GM12878 (cell line): ENCODE measurements at regions not wholly inside any gene's neighbourhood (a gene's known extent, or its start where the extent isn't known, plus 50 kb on each side); places are given as distances from the start of the nearest gene placed in this dataset.

Source experiments
- ATAC-seq: fragments of 200-7000 bp; cut with Tn5 transposase; 3 replicates; pipeline ENCODE4 v1.9.1; 2020; ENCODE audit warnings: mild to moderate bottlenecking, moderate library complexity
- BruUV-seq: library from RNA; stranded (reverse); fragments of 400-500 nt; replicated peaks from 2 replicates; lab custom pipeline; 2021; lab: Mats Ljungman, UMichigan
- CTCF ChIA-PET: fragments of 300-600 bp; sonication (Branson Sonifier 250); formaldehyde crosslinking; extraction: SDS; loops from one replicate; lab custom pipeline; 2021; ENCODE audit warnings: inconsistent platforms; lab: Yijun Ruan, JAX
- POLR2A ChIA-PET: fragments of 350-600 bp; formaldehyde crosslinking; extraction: SDS; loops from one replicate; lab custom pipeline; 2021; ENCODE audit warnings: inconsistent platforms; lab: Charles Lee
- RAD21 ChIA-PET: fragments of 300-600 bp; sonication (Branson Sonifier 250); formaldehyde crosslinking; loops from one replicate; lab custom pipeline; 2023; ENCODE audit warnings: antibody characterized with exemption; ENCODE audit not compliant: unreplicated experiment; lab: Charles Lee
- SMC1A ChIA-PET: fragments of 300-600 bp; sonication (Branson Sonifier 250); formaldehyde crosslinking; loops from one replicate; lab custom pipeline; 2023; ENCODE audit not compliant: unreplicated experiment, uncharacterized antibody; lab: Charles Lee
- DNase-seq: peaks from one replicate; pipeline ENCODE4 v3.0.0-alpha.2; 2011; ENCODE audit warnings: low read depth, low spot score
- FAIRE-seq: peaks from 3 replicates; lab custom pipeline; 2011; peaks lifted over from hg19 to GRCh38; lab: Jason Lieb, UNC
- H2AFZ ChIP-seq: 2 replicates; pipeline ENCODE4 v1.6.0; 2011; ENCODE audit warnings: low read depth, low read length, control low read depth; ENCODE audit not compliant: control insufficient read depth
- H3K27ac ChIP-seq: 2 replicates; pipeline ENCODE4 v1.5.1; 2011; ENCODE audit warnings: control low read depth; ENCODE audit not compliant: control insufficient read depth, insufficient read depth
- H3K27me3 ChIP-seq, 2 experiments: replicated peaks in 1 of 2; 2 replicates each; pipeline versions ENCODE4 v1.6.0 to v1.6.1; 2011; ENCODE audit warnings: low read length in 1 of 2; ENCODE audit not compliant: control insufficient read depth in 2 of 2, insufficient read depth in 2 of 2
- H3K36me3 ChIP-seq, 2 experiments: 2 replicates each; pipeline ENCODE4 v1.5.1; 2011; ENCODE audit warnings: low read length in 1 of 2; ENCODE audit not compliant: control insufficient read depth in 2 of 2, insufficient read depth in 2 of 2
- H3K4me1 ChIP-seq: 2 replicates; pipeline ENCODE4 v1.6.1; 2011; ENCODE audit warnings: mild to moderate bottlenecking, low read length, moderate library complexity, mixed read lengths; ENCODE audit not compliant: control insufficient read depth, insufficient read depth
- H3K4me2 ChIP-seq: 2 replicates; pipeline ENCODE4 v1.6.0; 2011; ENCODE audit warnings: control low read depth; ENCODE audit not compliant: control insufficient read depth, insufficient read depth
- H3K4me3 ChIP-seq: fragments of 200-600 bp; sonication (generic); 2 replicates; pipeline ENCODE4 v1.5.1; 2016
- H3K79me2 ChIP-seq: 2 replicates; pipeline ENCODE4 v1.6.0; 2011; ENCODE audit warnings: low read length; ENCODE audit not compliant: control insufficient read depth, insufficient read depth
- H3K9ac ChIP-seq: 2 replicates; pipeline ENCODE4 v1.8.0; 2011; ENCODE audit warnings: low read length, control low read depth, mixed read lengths; ENCODE audit not compliant: control insufficient read depth, insufficient read depth
- H3K9me3 ChIP-seq: replicated peaks from 3 replicates; pipeline ENCODE4 v1.5.1; 2011; ENCODE audit warnings: mild to moderate bottlenecking, low read length; ENCODE audit not compliant: control insufficient read depth, insufficient read depth
- H4K20me1 ChIP-seq: 2 replicates; pipeline ENCODE4 v1.6.0; 2011; ENCODE audit not compliant: control insufficient read depth, insufficient read depth
- BMI1 ChIP-seq: fragments of 450-650 bp; IDR thresholded peaks from 2 replicates; pipeline ENCODE4 v1.6.1; 2016; ENCODE audit warnings: mild to moderate bottlenecking, moderate library complexity, borderline replicate concordance
- CUX1 ChIP-seq: IDR thresholded peaks from 2 replicates; pipeline ENCODE4 v1.6.1; 2012; ENCODE audit warnings: improper control_type of control experiment, low read depth, low read length; ENCODE audit not compliant: insufficient replicate concordance
- DPF2 ChIP-seq: fragments of 450-650 bp; IDR thresholded peaks from 2 replicates; pipeline ENCODE4 v1.6.1; 2017; ENCODE audit warnings: mild to moderate bottlenecking
- FOS ChIP-seq: IDR thresholded peaks from 3 replicates; pipeline ENCODE4 v1.6.1; 2011; ENCODE audit warnings: borderline replicate concordance; ENCODE audit not compliant: insufficient read length; ENCODE audit errors: extremely low read depth
- NFIC ChIP-seq: IDR thresholded peaks from 2 replicates; pipeline ENCODE4 v1.6.1; 2012; ENCODE audit warnings: low read depth, mild to moderate bottlenecking, inconsistent platforms, low read length, moderate library complexity
- NR2C1 ChIP-seq: fragments of 450-650 bp; IDR thresholded peaks from 2 replicates; pipeline ENCODE4 v1.6.1; 2017; ENCODE audit warnings: antibody characterized with exemption, mild to moderate bottlenecking, moderate library complexity
- NR2C2 ChIP-seq: IDR thresholded peaks from 2 replicates; pipeline ENCODE4 v1.6.1; 2011; ENCODE audit warnings: borderline replicate concordance, low read depth; ENCODE audit not compliant: control insufficient read depth, insufficient read length
- SMARCA5 ChIP-seq: fragments of 450-650 bp; IDR thresholded peaks from 2 replicates; pipeline ENCODE4 v1.6.1; 2017; ENCODE audit warnings: mild to moderate bottlenecking
- SMC3 ChIP-seq: IDR thresholded peaks from 2 replicates; pipeline ENCODE4 v1.6.1; 2011; ENCODE audit warnings: low read length, improper control_type of control experiment, borderline replicate concordance
- SP1 ChIP-seq: IDR thresholded peaks from one replicate; pipeline ENCODE4 v1.6.1; 2011; ENCODE audit warnings: low read depth, low read length
- STAT3 ChIP-seq: IDR thresholded peaks from 2 replicates; pipeline ENCODE4 v1.6.1; 2011; ENCODE audit warnings: low read depth, low read length, improper control_type of control experiment
- ZNF274 ChIP-seq: IDR thresholded peaks from one replicate; pipeline ENCODE4 v1.8.0; 2011; ENCODE audit not compliant: insufficient read length, insufficient read depth
- WGBS: methylation state at CpG from one replicate; pipeline ENCODE4 v1.1.6; 2016; ENCODE audit warnings: low lambda C conversion rate; ENCODE audit not compliant: insufficient replicate concordance, insufficient coverage; ENCODE audit errors: missing lambda C conversion rate; 5-methylcytosine and 5-hydroxymethylcytosine counted together
- in situ Hi-C: fragments of 300-500 bp; cut with MboI; formaldehyde crosslinking; loops from 9 replicates; pipeline ENCODE4 v1.14.3; 2018; ENCODE audit warnings: mixed read lengths
- intact Hi-C: fragments of 100-400 bp; cut with micrococcal nuclease; formaldehyde crosslinking; loops from one replicate; pipeline ENCODE4 v1.14.2; 2022; ENCODE audit not compliant: unreplicated experiment
- TF ChIP-seq, protein P1 (sequence below): fragments of 150-350 bp; IDR thresholded peaks from 2 replicates; pipeline ENCODE4 v1.6.1; 2016; ENCODE audit warnings: low read depth, low read length
- TF ChIP-seq, protein P2 (sequence below): IDR thresholded peaks from 2 replicates; pipeline ENCODE4 v1.6.1; 2012; ENCODE audit warnings: low read depth, low read length, improper control_type of control experiment
- TF ChIP-seq, protein P3 (sequence below): IDR thresholded peaks from 2 replicates; pipeline ENCODE4 v1.6.1; 2011; ENCODE audit warnings: low read depth, low read length, improper control_type of control experiment, borderline replicate concordance

GRCh38 chr10:64573623-64574325 lies 1052.6 kb downstream of the REEP3 start:
- WGBS = 0% methylated on average over 1 of the region's 1 CpG
- ChIA-PET SMC1A (no interaction called here), POLR2A (no interaction called here), CTCF (no interaction called here), RAD21 (no interaction called here)
- no TSS peak for BruUV-seq
- H2AFZ ChIP-seq = no peak overlapping the region
- in situ Hi-C loops = no loop called here
- H3K9ac ChIP-seq = no peak overlapping the region
- no peak overlapping the region for H3K27ac ChIP-seq
- H3K4me2 ChIP-seq = no peak overlapping the region
- no peaks in the 10 kb centered on the region for H3K27me3 ChIP-seq
- no peaks in the 10 kb centered on the region for H4K20me1 ChIP-seq
- H3K36me3 ChIP-seq = no peaks in the 10 kb centered on the region
- H3K9me3 ChIP-seq = no peaks in the 10 kb centered on the region
- no peak for DNase-seq
- ATAC-seq = no peak
- no peak for FAIRE-seq
- H3K79me2 ChIP-seq = no peaks in the 10 kb centered on the region
- intact Hi-C loops = no loop called here
- H3K4me3 ChIP-seq = no peak overlapping the region
- H3K4me1 ChIP-seq = no peaks in the 10 kb centered on the region
- TF ChIP-seq CUX1 (no peak), SMARCA5 (no peak), NR2C1 (no peak), NR2C2 (no peak), SP1 (no peak), ZNF274 (no peak), BMI1 (no peak), NFIC (no peak), SMC3 (no peak), FOS (no peak), STAT3 (no peak), DPF2 (no peak)
- TF ChIP-seq, protein P1, sequence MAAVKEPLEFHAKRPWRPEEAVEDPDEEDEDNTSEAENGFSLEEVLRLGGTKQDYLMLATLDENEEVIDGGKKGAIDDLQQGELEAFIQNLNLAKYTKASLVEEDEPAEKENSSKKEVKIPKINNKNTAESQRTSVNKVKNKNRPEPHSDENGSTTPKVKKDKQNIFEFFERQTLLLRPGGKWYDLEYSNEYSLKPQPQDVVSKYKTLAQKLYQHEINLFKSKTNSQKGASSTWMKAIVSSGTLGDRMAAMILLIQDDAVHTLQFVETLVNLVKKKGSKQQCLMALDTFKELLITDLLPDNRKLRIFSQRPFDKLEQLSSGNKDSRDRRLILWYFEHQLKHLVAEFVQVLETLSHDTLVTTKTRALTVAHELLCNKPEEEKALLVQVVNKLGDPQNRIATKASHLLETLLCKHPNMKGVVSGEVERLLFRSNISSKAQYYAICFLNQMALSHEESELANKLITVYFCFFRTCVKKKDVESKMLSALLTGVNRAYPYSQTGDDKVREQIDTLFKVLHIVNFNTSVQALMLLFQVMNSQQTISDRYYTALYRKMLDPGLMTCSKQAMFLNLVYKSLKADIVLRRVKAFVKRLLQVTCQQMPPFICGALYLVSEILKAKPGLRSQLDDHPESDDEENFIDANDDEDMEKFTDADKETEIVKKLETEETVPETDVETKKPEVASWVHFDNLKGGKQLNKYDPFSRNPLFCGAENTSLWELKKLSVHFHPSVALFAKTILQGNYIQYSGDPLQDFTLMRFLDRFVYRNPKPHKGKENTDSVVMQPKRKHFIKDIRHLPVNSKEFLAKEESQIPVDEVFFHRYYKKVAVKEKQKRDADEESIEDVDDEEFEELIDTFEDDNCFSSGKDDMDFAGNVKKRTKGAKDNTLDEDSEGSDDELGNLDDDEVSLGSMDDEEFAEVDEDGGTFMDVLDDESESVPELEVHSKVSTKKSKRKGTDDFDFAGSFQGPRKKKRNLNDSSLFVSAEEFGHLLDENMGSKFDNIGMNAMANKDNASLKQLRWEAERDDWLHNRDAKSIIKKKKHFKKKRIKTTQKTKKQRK = no peak
- TF ChIP-seq, protein P2, sequence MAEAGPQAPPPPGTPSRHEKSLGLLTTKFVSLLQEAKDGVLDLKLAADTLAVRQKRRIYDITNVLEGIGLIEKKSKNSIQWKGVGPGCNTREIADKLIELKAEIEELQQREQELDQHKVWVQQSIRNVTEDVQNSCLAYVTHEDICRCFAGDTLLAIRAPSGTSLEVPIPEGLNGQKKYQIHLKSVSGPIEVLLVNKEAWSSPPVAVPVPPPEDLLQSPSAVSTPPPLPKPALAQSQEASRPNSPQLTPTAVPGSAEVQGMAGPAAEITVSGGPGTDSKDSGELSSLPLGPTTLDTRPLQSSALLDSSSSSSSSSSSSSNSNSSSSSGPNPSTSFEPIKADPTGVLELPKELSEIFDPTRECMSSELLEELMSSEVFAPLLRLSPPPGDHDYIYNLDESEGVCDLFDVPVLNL = no peak
- TF ChIP-seq, protein P3, sequence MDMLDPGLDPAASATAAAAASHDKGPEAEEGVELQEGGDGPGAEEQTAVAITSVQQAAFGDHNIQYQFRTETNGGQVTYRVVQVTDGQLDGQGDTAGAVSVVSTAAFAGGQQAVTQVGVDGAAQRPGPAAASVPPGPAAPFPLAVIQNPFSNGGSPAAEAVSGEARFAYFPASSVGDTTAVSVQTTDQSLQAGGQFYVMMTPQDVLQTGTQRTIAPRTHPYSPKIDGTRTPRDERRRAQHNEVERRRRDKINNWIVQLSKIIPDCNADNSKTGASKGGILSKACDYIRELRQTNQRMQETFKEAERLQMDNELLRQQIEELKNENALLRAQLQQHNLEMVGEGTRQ = no peak
